AG04449 (cell line): ENCODE measurements at regions not wholly inside any gene's neighbourhood (a gene's known extent, or its start where the extent isn't known, plus 50 kb on each side); places are given as distances from the start of the nearest gene placed in this dataset.

ENCODE experiments used
- CTCF ChIA-PET: fragments of 350-600 bp; formaldehyde crosslinking; extraction: SDS; loops from one replicate; lab custom pipeline; 2021; ENCODE audit warnings: antibody characterized with exemption; lab: Yijun Ruan, JAX
- POLR2A ChIA-PET: fragments of 400-600, 350-600 bp; formaldehyde crosslinking; extraction: SDS; loops from one replicate; lab custom pipeline; 2020; ENCODE audit warnings: antibody characterized with exemption, inconsistent platforms; lab: Yijun Ruan, JAX
- DNase-seq: peaks from one replicate; pipeline ENCODE4 v3.0.0-alpha.2; 2010; ENCODE audit warnings: low read depth, low spot score
- H3K4me3 ChIP-seq: 2 replicates; pipeline ENCODE4 v1.5.1; 2011; ENCODE audit warnings: low read depth, mild to moderate bottlenecking, control low read depth, low read length
- CTCF ChIP-seq: IDR thresholded peaks from one replicate; pipeline ENCODE4 v1.5.1; 2011; ENCODE audit warnings: mild to moderate bottlenecking, moderate library complexity, low read length, control low read depth, inconsistent platforms; ENCODE audit not compliant: insufficient read depth; ENCODE audit errors: missing control alignments

GRCh38 chr6:41476401-41476800 is 69.8 kb upstream of the FOXP4 start:
- TF ChIP-seq CTCF: no peak
- POLR2A ChIA-PET: no interaction called here
- no peak for DNase-seq
- H3K4me3 ChIP-seq: no peak overlapping the region
- CTCF ChIA-PET: no interaction called here

GRCh38 chr6:41477572-41477971 is 68.6 kb upstream of the FOXP4 start:
- DNase-seq: no peak
- TF ChIP-seq CTCF: no peak
- POLR2A ChIA-PET: no interaction called here
- CTCF ChIA-PET: no interaction called here
- H3K4me3 ChIP-seq: no peak overlapping the region

- no peak overlapping the region for H3K4me3 ChIP-seq
- TF ChIP-seq CTCF: no peak
- DNase-seq: no peak
- POLR2A ChIA-PET: no interaction called here
- CTCF ChIA-PET: interaction anchor here (0.7 to 2.0 kb wide), 3 partner anchors 24 to 119 kb away, joined by 3 to 7 read pairs (median 5); no protein-coding TSS in a partner anchor
These were observed 62.2 kb upstream of the FOXP4 start for GRCh38 chr6:41483943-41484342.

- ChIA-PET POLR2A (no interaction called here), CTCF (interaction anchor here (0.9 to 1.2 kb wide), 2 partner anchors 9 to 120 kb away, joined by 3 read pairs; no protein-coding TSS in a partner anchor)
- DNase-seq: no peak
- no peak for TF ChIP-seq CTCF
- no peak overlapping the region for H3K4me3 ChIP-seq
These were observed 58.2 kb upstream of the FOXP4 start for GRCh38 chr6:41487860-41488432.

- peak; percentile 62 for DNase-seq
- ChIA-PET POLR2A (interaction anchor here (0.6 to 1.1 kb wide), 2 partner anchors 16 to 94 kb away, joined by 3 to 4 read pairs; no protein-coding TSS in a partner anchor), CTCF (interaction anchor here (0.9 to 2.5 kb wide), 4 partner anchors 8 to 195 kb away, joined by 3 to 8 read pairs (median 3); no protein-coding TSS in a partner anchor)
- TF ChIP-seq CTCF: no peak
- peak overlapping the region; percentile 23; the same call in 1 of the 2 replicates for H3K4me3 ChIP-seq
These were observed 57.6 kb upstream of the FOXP4 start for GRCh38 chr6:41488433-41489119.
